HepG2 (cell line): ENCODE measurements at regions not wholly inside any gene's neighbourhood (a gene's known extent, or its start where the extent isn't known, plus 50 kb on each side); places are given as distances from the start of the nearest gene placed in this dataset.
A peak's percentile ranks its signal among the peaks of the same experiment; 100 is the strongest.

Source experiments
- BCL6 ChIP-seq: IDR thresholded peaks from 2 replicates; pipeline ENCODE4 v1.6.1; 2016; ENCODE audit warnings: missing genetic modification reagents, missing compliant biosample characterization
- CENPX ChIP-seq: sonication (generic); formaldehyde crosslinking; IDR thresholded peaks from 2 replicates; pipeline ENCODE4 v1.9.0; 2021; ENCODE audit warnings: mild to moderate bottlenecking, missing genetic modification reagents, moderate library complexity
- E2F5 ChIP-seq: sonication (generic); formaldehyde crosslinking; conservative IDR thresholded peaks from 2 replicates; pipeline ENCODE4 v1.4.0; 2020; ENCODE audit warnings: missing genetic modification reagents
- FOXK1 ChIP-seq: sonication (generic); formaldehyde crosslinking; IDR thresholded peaks from 2 replicates; pipeline ENCODE4 v1.4.0; 2020; ENCODE audit warnings: low read depth, missing genetic modification reagents, borderline replicate concordance
- FOXP1 ChIP-seq, 2 experiments: fragments of 450-650 bp in 1 of 2; IDR thresholded peaks; 2 replicates each; pipeline ENCODE4 v1.6.1; 2017 to 2018; ENCODE audit warnings: antibody characterized with exemption in 1 of 2
- HNF4A ChIP-seq: sonication (generic); formaldehyde crosslinking; IDR thresholded peaks from 2 replicates; pipeline ENCODE4 v1.4.0; 2020; ENCODE audit warnings: missing genetic modification reagents
- HNRNPK ChIP-seq: fragments of 200-400 bp; formaldehyde crosslinking; IDR thresholded peaks from 2 replicates; pipeline ENCODE4 v1.6.1; 2018; ENCODE audit warnings: low read length, low read depth, moderate library complexity, mild to moderate bottlenecking; ENCODE audit not compliant: poor library complexity, severe bottlenecking
- MEIS2 ChIP-seq: sonication (generic); formaldehyde crosslinking; IDR thresholded peaks from 2 replicates; pipeline ENCODE4 v1.9.0; 2021; ENCODE audit warnings: mild to moderate bottlenecking, missing genetic modification reagents
- MIER3 ChIP-seq: IDR thresholded peaks from 2 replicates; pipeline ENCODE4 v1.6.1; 2016; ENCODE audit warnings: missing compliant biosample characterization, borderline replicate concordance
- MIXL1 ChIP-seq: IDR thresholded peaks from 2 replicates; pipeline ENCODE4 v1.6.1; 2016
- PCBP2 ChIP-seq: fragments of 200-400 bp; formaldehyde crosslinking; optimal IDR thresholded peaks from 2 replicates; pipeline ENCODE3; 2018; ENCODE audit warnings: low read length, low read depth; ENCODE audit not compliant: poor library complexity, severe bottlenecking
- PHF21A ChIP-seq: sonication (generic); formaldehyde crosslinking; IDR thresholded peaks from 2 replicates; pipeline ENCODE4 v1.5.0; 2020; ENCODE audit warnings: mild to moderate bottlenecking, missing genetic modification reagents
- POLR2AphosphoS2 ChIP-seq: IDR thresholded peaks from 2 replicates; pipeline ENCODE4 v1.6.1; 2011; ENCODE audit warnings: low read depth, low read length, improper control_type of control experiment
- REL ChIP-seq: sonication (generic); formaldehyde crosslinking; conservative IDR thresholded peaks from 2 replicates; pipeline ENCODE4 v1.8.0; 2022; ENCODE audit warnings: mild to moderate bottlenecking, missing genetic modification reagents, moderate library complexity
- SALL1 ChIP-seq: sonication (generic); formaldehyde crosslinking; IDR thresholded peaks from 2 replicates; pipeline ENCODE4 v1.8.0; 2022; ENCODE audit warnings: mild to moderate bottlenecking, missing genetic modification reagents
- SATB2 ChIP-seq: sonication (generic); formaldehyde crosslinking; IDR thresholded peaks from 2 replicates; pipeline ENCODE4 v1.5.0; 2020; ENCODE audit warnings: missing genetic modification reagents
- SIX1 ChIP-seq: sonication (generic); formaldehyde crosslinking; IDR thresholded peaks from 2 replicates; pipeline ENCODE4 v1.4.0; 2020; ENCODE audit warnings: missing genetic modification reagents, borderline replicate concordance
- SPEN ChIP-seq: sonication (generic); formaldehyde crosslinking; IDR thresholded peaks from 2 replicates; pipeline ENCODE4 v1.5.1; 2020; ENCODE audit warnings: low read depth, mild to moderate bottlenecking, missing genetic modification reagents
- STAG1 ChIP-seq: sonication (generic); formaldehyde crosslinking; IDR thresholded peaks from 2 replicates; pipeline ENCODE4 v1.4.0; 2020; ENCODE audit warnings: missing genetic modification reagents
- THAP11 ChIP-seq: IDR thresholded peaks from 2 replicates; pipeline ENCODE4 v1.6.1; 2016; ENCODE audit warnings: missing biosample characterization, missing genetic modification reagents
- TRIM22 ChIP-seq: fragments of 450-650 bp; IDR thresholded peaks from 2 replicates; pipeline ENCODE4 v1.6.1; 2017
- WIZ ChIP-seq: sonication (generic); formaldehyde crosslinking; IDR thresholded peaks from 2 replicates; pipeline ENCODE4 v1.5.1; 2020; ENCODE audit warnings: mild to moderate bottlenecking, missing genetic modification reagents
- XRCC5 ChIP-seq: fragments of 200-400 bp; formaldehyde crosslinking; optimal IDR thresholded peaks from 2 replicates; pipeline ENCODE3; 2017; ENCODE audit warnings: mild to moderate bottlenecking, low read length
- ZEB1 ChIP-seq: IDR thresholded peaks from 2 replicates; pipeline ENCODE4 v1.6.1; 2012; ENCODE audit warnings: mild to moderate bottlenecking, low read depth, inconsistent platforms; ENCODE audit not compliant: insufficient replicate concordance
- ZMYM3 ChIP-seq: sonication (generic); formaldehyde crosslinking; IDR thresholded peaks from 2 replicates; pipeline ENCODE4 v1.5.1; 2020; ENCODE audit warnings: mild to moderate bottlenecking, missing genetic modification reagents
- ZNF333 ChIP-seq: sonication (generic); formaldehyde crosslinking; IDR thresholded peaks from 2 replicates; pipeline ENCODE4 v1.4.0; 2020; ENCODE audit warnings: mild to moderate bottlenecking, missing genetic modification reagents, borderline replicate concordance
- ZNF34 ChIP-seq: sonication (generic); formaldehyde crosslinking; IDR thresholded peaks from 2 replicates; pipeline ENCODE4 v1.4.0; 2020; ENCODE audit warnings: mild to moderate bottlenecking, missing genetic modification reagents, borderline replicate concordance
- ZNF354B ChIP-seq: sonication (generic); formaldehyde crosslinking; IDR thresholded peaks from 2 replicates; pipeline ENCODE4 v1.8.0; 2022; ENCODE audit warnings: mild to moderate bottlenecking, missing genetic modification reagents
- ZNF441 ChIP-seq: sonication (generic); formaldehyde crosslinking; IDR thresholded peaks from 2 replicates; pipeline ENCODE4 v1.7.0; 2021; ENCODE audit warnings: missing genetic modification reagents, borderline replicate concordance
- ZNF589 ChIP-seq: sonication (generic); formaldehyde crosslinking; conservative IDR thresholded peaks from 2 replicates; pipeline ENCODE4 v1.8.0; 2022; ENCODE audit warnings: mild to moderate bottlenecking, moderate library complexity, missing genetic modification reagents
- ZNF788 ChIP-seq: sonication (generic); formaldehyde crosslinking; IDR thresholded peaks from 2 replicates; pipeline ENCODE4 v1.5.0; 2020; ENCODE audit warnings: mild to moderate bottlenecking, missing genetic modification reagents, borderline replicate concordance
- ZNF792 ChIP-seq: IDR thresholded peaks from 2 replicates; pipeline ENCODE4 v1.6.1; 2016
- ZZZ3 ChIP-seq: sonication (generic); formaldehyde crosslinking; IDR thresholded peaks from 2 replicates; pipeline ENCODE4 v1.4.0; 2020; ENCODE audit warnings: missing genetic modification reagents, mild to moderate bottlenecking, borderline replicate concordance

- no peak for TF ChIP-seq SPEN (CRISPR knock-in tag)
- peak; percentile 22; the same call in 1 of the 2 replicates for TF ChIP-seq ZNF792 (CRISPR knock-in tag)
- no peak for TF ChIP-seq HNF4A
- TF ChIP-seq SALL1 (CRISPR knock-in tag), result peak; percentile 51; the same call in 1 of the 2 replicates
- no peak for TF ChIP-seq FOXP1 (IDR thresholded peaks at IDR 0.05)
- TF ChIP-seq FOXP1 (CRISPR knock-in tag; IDR thresholded peaks at IDR 0.05), result peak; percentile 77
- no peak for TF ChIP-seq REL (CRISPR knock-in tag)
- TF ChIP-seq SATB2 (CRISPR knock-in tag), result no peak
- TF ChIP-seq ZNF788, result no peak
- TF ChIP-seq BCL6 (CRISPR knock-in tag), result peak; percentile 70
- TF ChIP-seq FOXK1 (CRISPR knock-in tag), result peak; percentile 62; the same call in 1 of the 2 replicates
- TF ChIP-seq TRIM22, result no peak
- TF ChIP-seq ZEB1, result no peak
- TF ChIP-seq ZNF354B (CRISPR knock-in tag), result no peak
- no peak for TF ChIP-seq SIX1
- TF ChIP-seq ZZZ3 (CRISPR knock-in tag), result no peak
- TF ChIP-seq THAP11 (CRISPR knock-in tag), result no peak; the same call in 1 of the 2 replicates
- TF ChIP-seq PHF21A (CRISPR knock-in tag), result peak; percentile 65
- no peak for TF ChIP-seq ZNF333 (CRISPR knock-in tag)
- TF ChIP-seq ZMYM3, result no peak
- TF ChIP-seq E2F5 (CRISPR knock-in tag), result no peak
- no peak for TF ChIP-seq ZNF589 (CRISPR knock-in tag)
- TF ChIP-seq ZNF34 (CRISPR knock-in tag), result no peak
- no peak for TF ChIP-seq CENPX (CRISPR knock-in tag)
- TF ChIP-seq XRCC5, result no peak
- TF ChIP-seq HNRNPK, result peak; percentile 25
- TF ChIP-seq POLR2AphosphoS2, result no peak
- TF ChIP-seq ZNF441, result no peak
- no peak for TF ChIP-seq MIER3
- TF ChIP-seq PCBP2, result no peak
- TF ChIP-seq MEIS2, result no peak
- TF ChIP-seq WIZ (CRISPR knock-in tag), result no peak
- no peak; the same call in 1 of the 2 replicates for TF ChIP-seq STAG1
- TF ChIP-seq MIXL1 (CRISPR knock-in tag), result no peak
These were observed 135.6 kb upstream of the COX10 start (continued) for GRCh38 chr17:13933441-13934276.
